Endometrium (tissue), 2 donors: ENCODE measurements at regions not wholly inside any gene's neighbourhood (a gene's known extent, or its start where the extent isn't known, plus 50 kb on each side); places are given as distances from the start of the nearest gene placed in this dataset.
"Not testable (repeated sequence)": the region's sequence is repeated elsewhere in the genome, so short reads cannot be mapped to it uniquely, and the experiment has no call there.

Experiments used
- FAIRE-seq: peaks from 2 replicates; lab custom pipeline; 2012; peaks lifted over from hg19 to GRCh38; lab: Jason Lieb, UNC
- donor health status: control.
- donor health status: control.

- FAIRE-seq = peak; percentile 87
These were observed 58.3 kb upstream of the EEA1 start for GRCh38 chr12:92987362-92987761.

- FAIRE-seq = no peak
These were observed 58.9 kb upstream of the EEA1 start for GRCh38 chr12:92987846-92988621.

GRCh38 chr12:92988622-92989130, 59.6 kb upstream of the EEA1 start:
- FAIRE-seq = no peak

- no peak for FAIRE-seq
These were observed 60.8 kb upstream of the EEA1 start for GRCh38 chr12:92989715-92990484.

GRCh38 chr12:92991134-92991533, 62.0 kb upstream of the EEA1 start:
- no peak for FAIRE-seq

- no peak for FAIRE-seq
These were observed 62.9 kb upstream of the EEA1 start for GRCh38 chr12:92992041-92992440.

- FAIRE-seq = no peak
These were observed 64.2 kb upstream of the EEA1 start for GRCh38 chr12:92993259-92993658.

- FAIRE-seq = no peak
These were observed 66.3 kb upstream of the EEA1 start for GRCh38 chr12:92995258-92995903.

- no peak for FAIRE-seq
These were observed 70.9 kb upstream of the EEA1 start for GRCh38 chr12:93000026-93000425.

- no peak for FAIRE-seq
These were observed 72.3 kb upstream of the EEA1 start for GRCh38 chr12:93001407-93001806.

- no peak for FAIRE-seq
These were observed 73.4 kb upstream of the EEA1 start for GRCh38 chr12:93002293-93003054.

- FAIRE-seq = no peak
These were observed 74.6 kb upstream of the EEA1 start for GRCh38 chr12:93003531-93004239.

- FAIRE-seq = no peak
These were observed 76.9 kb upstream of the EEA1 start for GRCh38 chr12:93005928-93006392.

- FAIRE-seq = no peak
These were observed 77.5 kb upstream of the EEA1 start for GRCh38 chr12:93006471-93007208.

GRCh38 chr12:93007544-93007943, 78.4 kb upstream of the EEA1 start:
- no peak for FAIRE-seq

- no peak for FAIRE-seq
These were observed 79.1 kb upstream of the EEA1 start for GRCh38 chr12:93008044-93008778.

GRCh38 chr12:93008880-93009279, 79.8 kb upstream of the EEA1 start:
- FAIRE-seq = not testable (repeated sequence)

GRCh38 chr12:93009533-93009932, 80.4 kb upstream of the EEA1 start:
- FAIRE-seq = no peak

- FAIRE-seq = no peak
These were observed 81.4 kb upstream of the EEA1 start for GRCh38 chr12:93010461-93010860.

- FAIRE-seq = no peak
These were observed 82.0 kb upstream of the EEA1 start for GRCh38 chr12:93011100-93011499.
